Endothelial cell of umbilical vein (primary cell): ENCODE measurements at regions not wholly inside any gene's neighbourhood (a gene's known extent, or its start where the extent isn't known, plus 50 kb on each side); places are given as distances from the start of the nearest gene placed in this dataset.
A peak's percentile ranks its signal among the peaks of the same experiment; 100 is the strongest.

Experiments
- BruUV-seq: library from RNA; stranded (reverse); fragments of 400-500 nt; replicated peaks from 2 replicates; lab custom pipeline; 2021; lab: Mats Ljungman, UMichigan
- CTCF ChIA-PET: fragments of 300-600, 350-600 bp; sonication (Branson Sonifier 250); formaldehyde crosslinking; loops from one replicate; lab custom pipeline; 2021; ENCODE audit warnings: antibody characterized with exemption, inconsistent platforms; lab: Charles Lee
- POLR2A ChIA-PET: fragments of 300-600, 350-600 bp; sonication (Branson Sonifier 250); formaldehyde crosslinking; loops from one replicate; lab custom pipeline; 2021; ENCODE audit warnings: antibody characterized with exemption, inconsistent platforms; lab: Charles Lee
- DNase-seq: peaks from one replicate; pipeline ENCODE4 v3.0.0-alpha.2; 2011; ENCODE audit warnings: low read depth, low spot score
- FAIRE-seq: peaks from 2 replicates; lab custom pipeline; 2011; peaks lifted over from hg19 to GRCh38; lab: Jason Lieb, UNC
- H2AFZ ChIP-seq: 2 replicates; pipeline ENCODE4 v1.6.0; 2012; ENCODE audit warnings: low read depth, low read length, control low read depth, inconsistent platforms
- H3K27ac ChIP-seq: 2 replicates; pipeline ENCODE4 v1.5.1; 2011; ENCODE audit warnings: low read depth, mild to moderate bottlenecking, control low read depth, low read length, moderate library complexity; ENCODE audit not compliant: insufficient read depth
- H3K27me3 ChIP-seq, 2 experiments: 2 replicates each; pipeline versions ENCODE4 v1.6.0 to v1.6.1; 2011; ENCODE audit warnings: low read length in 2 of 2, mixed read lengths in 1 of 2; ENCODE audit not compliant: control insufficient read depth in 2 of 2, insufficient read depth in 2 of 2
- H3K36me3 ChIP-seq, 2 experiments: 2 replicates in 1 of 2; 3 replicates in 1 of 2; pipeline ENCODE4 v1.5.1; 2011; ENCODE audit warnings: low read length in 2 of 2, mild to moderate bottlenecking in 1 of 2, moderate library complexity in 1 of 2; ENCODE audit not compliant: control insufficient read depth in 2 of 2, insufficient read depth in 2 of 2; ENCODE audit errors: extremely low read depth in 1 of 2
- H3K4me1 ChIP-seq: 3 replicates; pipeline ENCODE4 v1.5.1; 2011; ENCODE audit warnings: mild to moderate bottlenecking, low read length; ENCODE audit not compliant: control insufficient read depth, insufficient read depth; ENCODE audit errors: extremely low read depth
- H3K4me2 ChIP-seq: 2 replicates; pipeline ENCODE4 v1.6.1; 2011; ENCODE audit warnings: low read length, control low read depth, mixed read lengths; ENCODE audit not compliant: insufficient read depth
- H3K4me3 ChIP-seq, 3 experiments: fragments of 200-600 bp in 1 of 3; sonication (generic), shearing (Covaris generic) in 1 of 3; replicated peaks in 1 of 3; 2 replicates each; pipeline ENCODE4 v1.5.1; 2011 to 2016; ENCODE audit warnings: control low read depth in 3 of 3, low read length in 3 of 3, mild to moderate bottlenecking in 2 of 3, inconsistent platforms in 1 of 3, low read depth in 1 of 3, moderate library complexity in 1 of 3; ENCODE audit not compliant: insufficient read depth in 1 of 3
- H3K79me2 ChIP-seq: 2 replicates; pipeline ENCODE4 v1.6.0; 2012; ENCODE audit warnings: low read length, inconsistent platforms; ENCODE audit not compliant: control insufficient read depth, insufficient read depth
- H3K9ac ChIP-seq: replicated peaks from 2 replicates; pipeline ENCODE3; 2011; ENCODE audit warnings: low read length, control low read depth; ENCODE audit not compliant: insufficient read depth; ENCODE audit errors: extremely low read depth
- H3K9me1 ChIP-seq: replicated peaks from 3 replicates; pipeline ENCODE4 v1.6.0; 2011; ENCODE audit warnings: mild to moderate bottlenecking, low read length; ENCODE audit not compliant: control insufficient read depth, insufficient read depth; ENCODE audit errors: extremely low read depth
- H3K9me3 ChIP-seq: replicated peaks from 2 replicates; pipeline ENCODE4 v1.5.1; 2012; ENCODE audit warnings: low read length, inconsistent platforms; ENCODE audit not compliant: control insufficient read depth, insufficient read depth
- H4K20me1 ChIP-seq: replicated peaks from 2 replicates; pipeline ENCODE3; 2011; ENCODE audit warnings: mild to moderate bottlenecking, low read length; ENCODE audit not compliant: control insufficient read depth, insufficient read depth; ENCODE audit errors: extremely low read depth
- EZH2 ChIP-seq: IDR thresholded peaks from 2 replicates; pipeline ENCODE4 v1.6.1; 2012; ENCODE audit warnings: borderline replicate concordance, low read depth, mild to moderate bottlenecking, moderate library complexity, low read length, inconsistent platforms; ENCODE audit not compliant: severe bottlenecking
- FOS ChIP-seq: IDR thresholded peaks from 2 replicates; pipeline ENCODE4 v1.6.1; 2011; ENCODE audit warnings: mild to moderate bottlenecking, low read length, moderate library complexity, borderline replicate concordance; ENCODE audit not compliant: insufficient read depth
- GATA2 ChIP-seq: IDR thresholded peaks from 2 replicates; pipeline ENCODE4 v1.7.0; 2011; ENCODE audit warnings: low read depth, mild to moderate bottlenecking, moderate library complexity, mixed read lengths, low read length; ENCODE audit not compliant: insufficient read length, insufficient read depth
- JUN ChIP-seq: IDR thresholded peaks from 2 replicates; pipeline ENCODE4 v1.6.1; 2011; ENCODE audit warnings: borderline replicate concordance, low read depth; ENCODE audit not compliant: insufficient read length, insufficient read depth
- MYC ChIP-seq: IDR thresholded peaks from one replicate; pipeline ENCODE4 v1.6.1; 2011; ENCODE audit warnings: mild to moderate bottlenecking, low read depth, low read length
- POLR2A ChIP-seq: IDR thresholded peaks from 2 replicates; pipeline ENCODE4 v1.6.1; 2012; ENCODE audit warnings: low read depth, mild to moderate bottlenecking, control low read depth, low read length
- POLR2AphosphoS5 ChIP-seq: IDR thresholded peaks from 2 replicates; pipeline ENCODE4 v1.6.1; 2012; ENCODE audit warnings: low read depth, mild to moderate bottlenecking, control low read depth, low read length, moderate library complexity; ENCODE audit not compliant: insufficient read depth
- dilution Hi-C: fragments of 300-500 bp; cut with MboI; formaldehyde crosslinking; loops from one replicate; pipeline ENCODE4 v1.15.0; 2019; ENCODE audit warnings: low sequenced_read_pairs; ENCODE audit not compliant: extremely low pct_ligation_motif_present
- intact Hi-C: fragments of 100-400 bp; cut with micrococcal nuclease; formaldehyde crosslinking; loops from one replicate; pipeline ENCODE4 v1.10.0; 2022
- TF ChIP-seq, protein P1 (sequence below): IDR thresholded peaks from 2 replicates; pipeline ENCODE4 v1.6.1; 2011; ENCODE audit not compliant: insufficient read depth, insufficient read length
- TF ChIP-seq, protein P2 (sequence below), 2 donors: IDR thresholded peaks; 1 replicate in 1 of 2; 2 replicates in 1 of 2; pipeline ENCODE4 v1.5.1; 2011; ENCODE audit warnings: low read length in 2 of 2, mild to moderate bottlenecking in 2 of 2, moderate library complexity in 2 of 2, control low read depth in 1 of 2, inconsistent platforms in 1 of 2, low read depth in 1 of 2; ENCODE audit not compliant: insufficient read depth in 1 of 2; ENCODE audit errors: extremely low read depth in 1 of 2

DNA sequence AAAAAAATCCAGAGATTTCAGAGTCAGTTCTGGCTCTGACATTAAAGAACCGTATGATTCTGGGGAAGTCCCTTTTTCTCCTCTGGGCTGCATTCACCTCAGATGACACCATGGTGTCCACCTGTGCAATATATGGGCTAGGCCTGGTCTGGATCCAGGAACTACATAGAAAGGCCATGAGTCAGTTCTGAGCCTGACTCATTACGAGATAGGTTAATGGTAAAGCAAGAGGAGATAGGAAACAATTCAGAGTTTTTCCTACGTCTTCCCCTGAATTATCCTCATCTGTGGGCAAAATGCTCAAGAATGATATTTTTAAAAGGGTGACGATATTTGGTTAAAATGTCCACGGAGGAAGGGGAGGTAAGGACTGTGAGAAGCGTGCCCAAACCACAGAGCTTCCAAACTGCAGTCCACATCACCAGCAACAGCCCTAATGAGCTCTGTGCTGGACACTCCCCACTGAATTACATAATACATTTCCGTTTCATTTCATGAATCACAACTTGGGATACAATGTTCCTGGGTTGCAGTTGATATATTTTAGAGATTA lies 180.1 kb upstream of the OSR1 start:
- TF ChIP-seq, protein P1, sequence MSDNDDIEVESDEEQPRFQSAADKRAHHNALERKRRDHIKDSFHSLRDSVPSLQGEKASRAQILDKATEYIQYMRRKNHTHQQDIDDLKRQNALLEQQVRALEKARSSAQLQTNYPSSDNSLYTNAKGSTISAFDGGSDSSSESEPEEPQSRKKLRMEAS: no peak
- no peak for TF ChIP-seq MYC
- no peak for TF ChIP-seq POLR2A
- peak; percentile 24 for TF ChIP-seq GATA2
- TF ChIP-seq EZH2: no peak
- TF ChIP-seq, protein P2, sequence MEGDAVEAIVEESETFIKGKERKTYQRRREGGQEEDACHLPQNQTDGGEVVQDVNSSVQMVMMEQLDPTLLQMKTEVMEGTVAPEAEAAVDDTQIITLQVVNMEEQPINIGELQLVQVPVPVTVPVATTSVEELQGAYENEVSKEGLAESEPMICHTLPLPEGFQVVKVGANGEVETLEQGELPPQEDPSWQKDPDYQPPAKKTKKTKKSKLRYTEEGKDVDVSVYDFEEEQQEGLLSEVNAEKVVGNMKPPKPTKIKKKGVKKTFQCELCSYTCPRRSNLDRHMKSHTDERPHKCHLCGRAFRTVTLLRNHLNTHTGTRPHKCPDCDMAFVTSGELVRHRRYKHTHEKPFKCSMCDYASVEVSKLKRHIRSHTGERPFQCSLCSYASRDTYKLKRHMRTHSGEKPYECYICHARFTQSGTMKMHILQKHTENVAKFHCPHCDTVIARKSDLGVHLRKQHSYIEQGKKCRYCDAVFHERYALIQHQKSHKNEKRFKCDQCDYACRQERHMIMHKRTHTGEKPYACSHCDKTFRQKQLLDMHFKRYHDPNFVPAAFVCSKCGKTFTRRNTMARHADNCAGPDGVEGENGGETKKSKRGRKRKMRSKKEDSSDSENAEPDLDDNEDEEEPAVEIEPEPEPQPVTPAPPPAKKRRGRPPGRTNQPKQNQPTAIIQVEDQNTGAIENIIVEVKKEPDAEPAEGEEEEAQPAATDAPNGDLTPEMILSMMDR (IDR thresholded peaks at IDR 0.05; ENCODE audit: extremely low read depth in 1 of 2, insufficient read depth in 1 of 2, low read depth in 1 of 2, low read length in 2 of 2): no peak
- TF ChIP-seq POLR2AphosphoS5: no peak
- no peak for TF ChIP-seq JUN
- peak; percentile 75 for TF ChIP-seq FOS
- no peaks in the 10 kb centered on the region for H3K9me1 ChIP-seq
- no peaks in the 10 kb centered on the region for H3K79me2 ChIP-seq
- no peaks in the 10 kb centered on the region for H3K36me3 ChIP-seq
- H3K4me3 ChIP-seq: no peak overlapping the region
- no peaks in the 10 kb centered on the region for H4K20me1 ChIP-seq
- DNase-seq (peak; percentile 35), FAIRE-seq (no peak)
- no peak overlapping the region for H3K9ac ChIP-seq
- ChIA-PET POLR2A (no interaction called here), CTCF (interaction anchor here (0.7 to 1.0 kb wide), 2 partner anchors 8 to 13 kb away, joined by 3 read pairs; no protein-coding TSS in a partner anchor)
- H3K4me1 ChIP-seq: no peaks in the 10 kb centered on the region
- no peak overlapping the region for H3K4me2 ChIP-seq
- no peaks in the 10 kb centered on the region for H3K9me3 ChIP-seq
- dilution Hi-C loops (no loop called here), intact Hi-C loops (no loop called here)
- H3K27me3 ChIP-seq: no peaks in the 10 kb centered on the region
- no peak overlapping the region for H3K27ac ChIP-seq
- BruUV-seq: no TSS peak
- no peak overlapping the region for H2AFZ ChIP-seq
